ENCODE measurements at regions not wholly inside any gene's neighbourhood (a gene's known extent, or its start where the extent isn't known, plus 50 kb on each side); places are given as distances from the start of the nearest gene placed in this dataset.

DNA sequence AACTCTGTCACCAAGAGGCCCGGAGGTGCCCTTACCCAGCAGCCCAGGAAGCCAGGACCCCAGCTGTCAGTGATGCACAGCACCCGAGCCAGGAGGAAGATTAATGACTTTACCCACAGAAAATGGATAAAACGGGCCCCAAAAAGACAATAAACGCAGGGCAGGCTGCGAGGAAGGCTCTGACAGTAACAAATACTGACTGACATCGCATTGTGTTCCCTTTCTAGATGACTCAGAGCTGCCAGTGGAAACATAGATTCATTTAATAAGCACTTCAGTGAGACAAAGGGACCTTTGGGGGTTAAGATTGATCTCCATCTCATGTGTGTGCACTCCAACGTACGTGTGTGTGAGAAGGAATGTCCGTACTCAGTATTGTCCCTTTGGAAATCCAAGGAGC, 225.3 kb upstream of the PPP2R3A start:
- no peak for DNase-seq (ENCODE audit: low read depth)

DNA sequence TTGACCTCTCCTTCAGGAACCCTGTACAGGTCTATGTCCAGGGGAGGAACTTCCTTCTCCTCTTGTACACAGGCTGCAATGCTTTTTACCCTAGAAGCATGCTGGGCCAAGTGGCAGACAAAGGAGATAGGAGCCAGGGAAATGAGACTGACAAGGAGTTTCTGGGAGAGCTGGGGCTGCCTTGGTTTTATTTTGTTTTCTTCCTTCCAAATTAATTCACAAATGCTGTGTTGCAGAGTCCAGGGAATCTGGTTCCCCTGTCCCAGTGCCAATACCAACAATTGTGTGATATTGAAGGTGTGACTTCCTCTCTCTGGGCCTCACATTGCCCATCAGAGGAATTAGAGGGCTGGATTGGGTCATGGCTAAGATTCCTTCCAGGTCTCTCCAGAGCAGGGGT, 224.8 kb upstream of the PPP2R3A start:
- DNase-seq (ENCODE audit: low read depth): no peak

DNA sequence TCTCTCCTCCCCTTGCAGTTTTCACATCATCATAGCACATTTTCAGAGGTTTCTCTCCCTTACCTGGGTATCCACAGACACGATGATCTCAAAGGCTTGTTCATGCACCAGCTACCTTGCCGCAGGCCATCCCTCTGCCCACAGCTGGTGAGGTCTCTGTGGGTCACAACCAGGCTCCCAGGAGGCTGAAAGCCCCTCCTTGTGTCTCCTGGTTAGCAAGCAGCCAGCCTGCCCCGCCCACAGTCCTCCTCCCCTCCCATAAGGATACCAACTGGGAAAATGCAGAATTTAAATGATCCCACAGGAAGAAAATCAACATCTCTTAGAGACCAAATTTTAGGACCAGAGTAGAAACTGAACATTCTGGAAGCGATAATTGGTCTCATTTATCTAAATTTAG, 213.5 kb upstream of the PPP2R3A start:
- DNase-seq (ENCODE audit: low read depth): no peak

DNA sequence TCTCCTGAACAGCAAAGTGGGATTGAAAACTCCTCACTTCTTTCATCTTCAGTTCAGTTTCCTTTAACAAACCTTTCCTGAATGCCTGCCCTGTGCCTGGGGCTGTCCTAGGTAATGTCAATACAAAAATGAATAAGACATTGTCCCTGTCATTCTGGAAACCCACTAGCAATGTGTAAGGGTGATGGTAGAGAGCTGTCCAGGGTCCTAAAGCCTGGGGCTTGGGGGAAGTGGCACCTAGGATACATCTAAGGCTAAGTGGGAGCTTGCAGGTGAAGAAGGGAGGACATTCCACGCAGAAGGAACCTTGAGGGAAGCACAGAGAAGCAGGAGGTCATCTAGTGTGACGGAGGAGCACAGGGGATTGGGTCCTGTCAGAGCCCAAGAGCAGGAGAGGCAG, 212.7 kb upstream of the PPP2R3A start:
- DNase-seq (ENCODE audit: low read depth): no peak

DNA sequence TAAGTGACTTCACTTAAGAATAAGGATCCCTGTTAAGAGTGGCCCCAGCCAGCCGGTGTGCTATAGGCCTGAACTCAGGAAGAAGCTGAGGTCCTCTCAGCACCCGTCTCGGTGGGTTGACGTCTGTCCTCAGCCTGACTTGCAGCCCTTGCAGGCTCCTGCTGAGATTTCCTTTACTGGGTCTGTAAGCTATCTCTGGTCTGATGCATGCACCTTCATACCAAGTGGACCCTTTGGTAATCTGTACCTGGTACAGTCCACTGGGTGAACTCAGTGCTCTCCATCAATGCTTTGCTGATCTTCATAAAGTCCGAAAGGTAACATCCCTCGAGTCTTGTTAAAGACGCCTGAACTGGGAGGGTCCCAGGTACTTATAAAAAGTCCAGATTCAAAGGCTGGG, 212.0 kb upstream of the PPP2R3A start:
- no peak for DNase-seq (ENCODE audit: low read depth)

DNA sequence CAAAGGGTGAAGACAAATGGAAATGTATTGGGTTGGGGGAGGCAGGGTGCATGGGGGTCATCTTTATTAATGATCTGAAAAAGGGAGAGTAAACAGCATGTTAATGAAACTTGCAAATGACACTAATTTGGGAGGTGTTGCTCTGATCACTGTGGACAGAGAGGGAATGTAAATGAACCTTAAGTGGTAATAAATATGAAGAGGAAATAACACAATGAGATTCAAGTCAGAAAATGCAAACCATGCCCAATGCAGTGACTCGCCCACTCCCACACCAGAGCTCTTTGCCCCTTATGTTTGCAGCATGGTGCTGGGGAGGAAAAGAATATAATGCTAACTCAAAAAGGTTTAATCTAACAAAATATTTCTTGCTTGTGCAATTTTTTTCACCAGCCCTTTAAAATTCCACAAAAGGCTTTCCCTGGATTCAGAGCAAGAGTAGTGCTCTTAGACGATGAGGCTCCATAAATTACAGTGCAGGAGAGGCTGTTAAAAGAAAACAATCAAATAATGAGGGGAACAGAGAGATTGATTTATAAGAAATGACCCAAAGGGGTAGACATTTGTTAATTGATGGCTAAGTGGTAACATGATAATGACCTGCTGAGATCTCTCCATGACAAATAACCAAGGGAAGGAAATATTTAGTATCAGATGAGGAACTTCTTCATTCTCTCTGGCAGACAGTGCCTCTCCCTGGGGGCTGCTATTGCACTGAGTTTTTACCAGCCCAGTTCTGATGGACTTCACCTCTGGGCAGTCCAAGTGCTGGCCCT, 210.0 kb upstream of the PPP2R3A start:
- DNase-seq (ENCODE audit: low read depth): no peak

DNA sequence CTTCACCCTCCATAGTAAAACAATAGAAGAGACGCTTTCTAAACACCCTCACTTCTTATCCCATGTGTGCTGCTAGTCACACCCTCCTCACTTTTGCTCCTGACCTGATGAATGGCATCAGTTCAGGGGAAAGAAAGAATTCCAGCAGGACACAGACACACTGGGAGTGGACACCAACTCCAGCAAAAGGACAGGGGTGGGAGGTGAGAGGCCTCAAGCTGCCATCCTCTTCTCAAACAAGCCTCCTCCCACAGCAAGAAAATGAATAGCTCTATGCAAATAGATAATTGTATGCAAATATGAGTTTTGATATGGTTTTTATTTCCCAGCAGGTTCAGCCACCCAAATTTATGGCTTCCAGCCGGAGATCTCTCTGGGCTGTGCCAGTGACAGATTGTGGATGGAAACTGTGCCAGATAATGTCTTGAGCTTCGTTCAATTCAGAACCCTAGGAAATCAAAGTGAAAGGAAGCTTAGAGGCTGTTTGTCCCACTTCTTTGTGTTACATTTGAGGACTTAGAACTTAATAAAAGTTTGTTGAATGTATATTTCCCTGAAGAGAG, 209.3 kb upstream of the PPP2R3A start:
- DNase-seq (ENCODE audit: low read depth): no peak

DNA sequence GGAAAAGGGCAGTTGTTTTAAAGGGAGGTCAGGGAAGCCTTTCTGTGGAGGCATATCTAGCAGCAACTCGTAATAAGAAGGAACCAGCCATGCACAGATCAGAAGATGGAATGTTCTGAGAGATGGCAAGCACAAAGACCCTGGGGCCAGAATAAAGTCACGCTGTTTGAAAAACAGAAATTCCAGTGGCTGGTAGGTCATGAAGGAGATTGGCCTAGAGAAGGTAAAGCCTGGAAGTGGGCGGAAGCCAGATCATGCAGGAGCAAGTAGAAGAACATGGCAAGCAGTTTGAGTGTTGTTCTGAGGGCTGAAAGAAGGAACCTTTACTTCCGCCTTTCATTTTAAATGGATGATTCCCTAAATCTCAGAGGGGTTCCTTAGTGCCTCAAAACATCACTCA, 208.1 kb upstream of the PPP2R3A start:
- DNase-seq (ENCODE audit: low read depth): no peak

DNA sequence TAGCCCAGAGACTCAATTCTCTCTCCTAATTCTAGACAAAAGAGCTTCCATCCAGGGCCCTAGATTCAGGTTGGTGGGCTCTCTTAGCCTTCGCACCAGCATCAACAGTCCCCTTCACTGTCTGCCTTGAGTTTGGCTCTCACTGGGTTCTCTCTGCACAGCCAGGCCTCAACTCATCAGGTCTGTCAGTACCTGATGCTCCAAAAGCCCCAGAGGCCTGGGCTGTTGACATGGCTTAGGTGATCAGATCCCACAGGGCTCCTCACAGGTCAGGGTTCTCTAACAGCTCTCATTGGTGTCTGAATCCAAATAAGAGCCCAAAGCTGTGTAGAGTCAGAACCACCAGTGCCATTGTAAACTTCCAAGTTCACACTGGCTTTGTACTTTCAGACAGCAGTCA, 206.6 kb upstream of the PPP2R3A start:
- no peak for DNase-seq (ENCODE audit: low read depth)

DNA sequence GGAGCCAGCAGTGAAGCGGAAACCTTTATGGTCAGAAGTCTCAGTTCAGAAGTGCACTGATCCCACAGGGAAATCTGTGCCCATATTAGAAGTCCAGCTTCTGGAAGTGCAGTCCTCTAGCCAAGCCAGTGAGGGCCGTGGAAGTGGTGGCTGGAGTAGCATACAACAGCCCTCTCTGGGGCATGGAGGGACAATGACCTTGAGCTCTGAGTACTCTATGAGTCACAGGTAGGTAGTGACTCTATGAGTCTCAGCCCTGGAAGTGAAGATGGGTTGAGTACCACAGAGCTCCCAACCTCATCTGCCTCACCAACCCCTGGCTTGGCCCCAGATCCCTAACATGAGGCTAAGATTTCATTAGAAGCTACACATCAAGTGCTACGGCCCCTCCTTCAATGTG, 205.9 kb upstream of the PPP2R3A start:
- DNase-seq (ENCODE audit: low read depth): no peak

DNA sequence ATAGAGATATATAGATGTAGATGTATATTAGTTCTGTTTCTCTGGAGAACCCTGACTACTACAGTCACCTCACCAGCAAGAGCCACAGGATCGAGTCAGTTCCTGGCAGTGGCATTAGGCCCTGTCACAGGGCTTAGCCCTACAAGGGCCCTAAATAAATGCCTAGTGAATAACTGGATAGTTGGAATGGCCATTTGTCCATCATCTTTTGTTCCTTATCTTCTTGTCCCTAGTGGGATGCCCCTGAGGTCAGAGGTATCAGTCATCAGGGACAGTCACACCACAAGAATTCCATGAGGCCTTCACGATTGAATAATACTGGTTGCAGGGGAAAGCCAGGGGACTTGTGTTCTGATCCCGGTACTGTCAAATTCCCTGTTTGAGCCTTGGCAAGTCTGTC, 204.9 kb upstream of the PPP2R3A start:
- no peak for DNase-seq (ENCODE audit: low read depth)

DNA sequence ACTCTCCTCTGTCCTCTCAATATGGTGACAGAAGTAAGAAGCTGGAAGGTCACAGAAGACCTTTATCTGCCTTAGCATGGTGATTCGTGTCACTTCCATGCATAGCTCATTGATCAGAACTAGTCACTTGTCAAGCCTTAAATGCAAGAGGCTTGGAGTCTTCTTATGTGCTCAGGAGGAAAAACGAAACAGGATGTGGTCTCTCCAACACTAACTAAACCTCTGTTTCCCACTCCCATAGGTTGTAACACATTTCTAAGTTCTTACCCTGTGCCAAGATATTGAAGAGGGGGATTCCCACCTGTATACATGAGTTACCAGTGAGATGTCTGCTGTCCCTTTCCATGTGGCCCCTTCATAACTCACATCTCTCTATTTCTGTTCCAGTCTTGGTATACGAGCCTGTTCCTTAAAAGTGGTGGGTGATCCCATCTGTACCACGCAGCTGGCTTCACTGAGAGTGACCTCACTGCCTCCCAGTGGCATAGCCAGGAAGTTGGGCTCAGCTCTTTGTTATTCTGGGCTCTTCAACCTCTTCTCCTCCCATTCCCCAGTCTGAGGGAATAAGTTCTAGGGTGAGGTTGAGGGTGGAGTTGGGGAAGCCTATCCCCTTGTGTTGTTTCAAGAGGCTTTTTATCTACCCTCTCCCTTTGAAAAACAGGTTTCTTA, 203.2 kb upstream of the PPP2R3A start:
- no peak for DNase-seq (ENCODE audit: low read depth)

DNA sequence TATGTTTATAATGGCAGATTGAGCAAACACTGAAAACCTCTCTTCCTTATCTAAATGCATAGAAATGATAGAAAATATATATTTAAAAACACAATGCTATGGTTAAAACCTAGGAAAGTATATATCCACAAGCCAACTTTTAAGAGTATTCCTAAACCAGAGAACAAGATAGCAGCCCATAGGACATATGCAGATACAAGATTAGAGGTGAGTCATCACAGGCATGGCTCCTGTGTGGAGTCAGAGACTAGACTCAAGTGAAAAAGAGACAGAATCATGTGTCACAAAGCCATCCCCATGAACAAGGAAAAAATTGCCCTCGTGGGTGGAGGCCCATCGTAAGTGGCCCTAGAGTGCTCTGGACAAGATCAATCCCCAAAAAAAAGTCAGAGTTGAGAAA, 199.4 kb upstream of the PPP2R3A start:
- no peak for DNase-seq (ENCODE audit: low read depth)

DNA sequence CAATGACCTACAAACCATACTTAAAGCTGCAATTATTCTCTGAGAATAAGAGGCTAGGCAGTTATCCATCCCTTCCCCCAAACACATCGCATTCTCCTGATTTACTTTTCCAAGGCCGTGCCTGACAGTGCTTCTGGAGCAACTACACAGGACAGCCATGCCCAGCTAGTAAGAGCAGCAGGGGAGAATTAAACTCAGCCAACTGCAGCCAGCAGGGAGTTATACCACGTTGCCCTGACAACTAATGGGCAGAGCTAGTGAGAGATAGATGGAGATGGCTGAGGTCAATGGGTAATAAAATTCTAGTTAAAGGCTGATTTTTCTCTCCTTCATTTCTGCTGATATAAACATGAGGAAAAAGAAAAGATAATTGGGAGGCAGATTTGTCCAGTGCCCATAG, 193.8 kb upstream of the PPP2R3A start:
- no peak for DNase-seq (ENCODE audit: low read depth)

DNA sequence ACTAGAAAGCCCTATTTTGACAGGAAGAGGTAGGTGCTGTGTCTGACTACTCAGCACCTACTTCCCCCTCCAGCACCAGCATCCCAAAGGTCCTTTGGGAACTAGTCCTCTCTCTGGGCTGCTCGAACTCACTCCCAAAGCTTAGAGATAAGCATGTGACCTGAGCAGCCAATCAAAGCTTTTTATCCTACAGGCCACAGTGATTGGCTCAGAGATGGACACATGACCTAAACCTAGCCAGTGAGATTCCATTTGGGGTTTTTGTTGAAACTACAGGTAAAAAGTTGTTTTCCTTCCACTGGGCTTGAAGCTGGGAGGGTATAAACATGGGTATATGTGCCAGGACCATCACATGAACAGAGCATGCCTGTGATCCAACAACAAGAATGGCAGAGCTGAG, 186.5 kb upstream of the PPP2R3A start:
- no peak for DNase-seq (ENCODE audit: low read depth)

DNA sequence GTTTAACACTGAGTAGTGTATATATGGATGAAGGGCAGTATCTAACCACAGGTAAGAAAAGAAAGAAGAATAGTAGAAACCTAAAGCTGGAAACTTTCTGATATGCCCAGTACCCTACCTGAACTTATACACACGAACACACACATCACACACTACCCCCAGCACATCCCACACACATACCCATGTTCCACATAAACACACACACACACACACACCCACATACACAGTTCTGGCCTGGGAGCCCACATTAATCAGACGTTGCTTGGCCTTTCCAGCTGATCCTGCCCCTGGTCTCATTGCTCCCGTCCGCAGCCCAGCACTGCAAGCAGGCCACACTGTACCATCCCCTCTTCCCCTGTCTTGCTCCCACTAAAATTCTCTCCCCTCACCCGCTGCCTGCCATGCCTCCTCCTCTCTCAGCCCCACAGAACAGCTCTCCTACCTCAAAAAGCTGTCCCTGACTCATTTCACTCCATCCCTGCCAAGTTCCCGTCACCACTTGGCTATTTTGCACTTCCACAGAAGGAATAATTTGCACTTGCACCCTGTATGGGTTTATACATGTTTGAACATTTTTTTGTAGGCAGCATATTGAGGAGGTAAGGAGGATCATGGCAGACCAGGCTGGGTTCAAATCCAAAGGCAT, 185.8 kb upstream of the PPP2R3A start:
- no peak for DNase-seq (ENCODE audit: low read depth)

DNA sequence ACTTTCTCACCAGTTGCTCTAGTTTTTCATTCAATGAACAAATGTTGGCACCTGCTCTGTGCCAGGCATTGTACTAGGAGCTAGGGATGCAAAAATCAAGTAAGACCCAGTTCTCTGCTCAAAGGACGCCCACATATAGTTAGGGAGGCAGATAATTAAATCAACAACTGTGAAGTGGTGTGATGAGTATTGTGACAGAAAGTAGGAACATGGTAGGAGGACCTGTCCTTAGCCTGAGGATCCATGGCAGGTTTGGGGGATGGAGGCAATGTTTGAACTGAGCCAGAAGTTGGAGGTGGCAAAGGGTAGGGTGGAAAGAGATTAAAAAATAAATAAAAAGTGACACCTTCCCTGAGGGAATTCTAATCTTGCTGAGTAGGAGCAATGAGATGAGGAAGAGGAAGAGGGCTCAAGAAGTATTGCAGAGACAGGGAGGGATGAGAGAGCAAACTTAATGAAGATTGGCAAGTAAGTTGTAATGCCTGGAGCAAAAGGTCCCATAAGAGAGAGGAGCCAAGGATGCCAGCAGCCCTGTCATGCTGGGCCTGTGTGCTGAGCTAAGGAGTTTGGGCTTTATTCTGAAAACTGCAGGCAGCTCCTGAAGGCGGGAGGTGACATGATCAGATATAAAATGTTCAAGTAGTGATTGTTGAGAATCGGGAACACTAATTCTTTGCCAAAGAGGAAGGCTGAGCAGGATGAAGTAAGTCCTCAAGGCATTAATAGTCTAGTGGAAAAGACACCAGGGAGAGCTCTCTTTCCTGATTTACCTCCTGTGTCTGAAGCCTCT, 184.3 kb upstream of the PPP2R3A start:
- DNase-seq (ENCODE audit: low read depth): no peak

DNA sequence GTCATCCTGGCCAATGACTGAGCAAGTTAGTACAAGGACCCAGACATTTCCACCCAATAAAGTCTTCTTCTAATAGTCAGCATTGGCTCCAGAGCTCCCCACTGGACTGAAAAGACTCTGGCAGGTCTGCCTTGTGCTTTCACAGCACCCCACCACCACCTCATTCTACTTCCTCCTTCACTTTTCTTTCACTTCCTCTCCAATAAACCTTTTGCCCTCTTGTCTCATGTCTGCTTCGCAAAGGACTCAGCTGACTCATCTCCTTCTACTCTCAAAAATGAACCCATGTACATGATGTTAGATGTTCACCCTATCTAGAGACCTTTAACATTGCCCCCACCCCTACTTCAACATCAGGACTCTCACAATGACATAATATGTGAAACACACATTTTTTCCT, 181.0 kb upstream of the PPP2R3A start:
- DNase-seq (ENCODE audit: low read depth): no peak

DNA sequence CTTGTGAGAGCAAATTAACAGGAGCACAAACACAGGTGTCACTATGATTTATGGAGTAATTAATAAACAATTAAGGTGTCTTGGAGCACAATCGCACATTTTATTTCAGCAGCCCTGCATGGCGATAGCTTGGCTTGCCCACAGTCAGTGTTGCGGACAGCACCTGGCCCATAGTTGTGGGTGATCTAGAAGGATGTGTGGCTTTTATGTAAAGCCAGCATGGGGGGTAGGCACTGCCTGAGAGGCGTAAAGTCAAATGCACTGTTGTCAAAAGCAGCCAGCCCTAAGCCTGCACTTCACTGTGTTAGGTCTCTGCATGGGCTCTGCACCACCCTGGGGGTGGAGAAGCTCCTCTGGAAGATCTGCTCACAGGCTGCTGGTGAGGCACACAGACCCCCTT, 177.4 kb upstream of the PPP2R3A start:
- no peak for DNase-seq (ENCODE audit: low read depth)

DNA sequence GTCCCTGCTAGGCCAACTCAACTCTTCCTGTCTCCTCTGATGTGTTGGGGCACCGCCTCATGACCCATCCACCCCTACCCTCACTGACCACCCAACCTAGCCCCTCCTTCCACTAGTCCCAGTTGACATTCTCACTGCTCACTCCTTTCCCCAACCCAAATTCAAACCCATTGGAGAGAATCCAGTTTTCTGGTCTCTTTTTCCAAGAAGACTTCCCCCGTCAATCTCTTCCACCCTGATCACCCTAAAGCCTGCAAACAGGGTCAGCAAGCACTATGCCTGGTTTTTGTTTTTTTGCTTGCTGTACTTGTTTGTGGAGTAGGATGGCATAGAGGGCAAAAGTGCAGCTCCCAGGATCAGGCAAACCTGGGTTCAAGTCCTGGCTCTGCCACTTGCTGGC, 176.6 kb upstream of the PPP2R3A start:
- DNase-seq (ENCODE audit: low read depth): no peak

DNA sequence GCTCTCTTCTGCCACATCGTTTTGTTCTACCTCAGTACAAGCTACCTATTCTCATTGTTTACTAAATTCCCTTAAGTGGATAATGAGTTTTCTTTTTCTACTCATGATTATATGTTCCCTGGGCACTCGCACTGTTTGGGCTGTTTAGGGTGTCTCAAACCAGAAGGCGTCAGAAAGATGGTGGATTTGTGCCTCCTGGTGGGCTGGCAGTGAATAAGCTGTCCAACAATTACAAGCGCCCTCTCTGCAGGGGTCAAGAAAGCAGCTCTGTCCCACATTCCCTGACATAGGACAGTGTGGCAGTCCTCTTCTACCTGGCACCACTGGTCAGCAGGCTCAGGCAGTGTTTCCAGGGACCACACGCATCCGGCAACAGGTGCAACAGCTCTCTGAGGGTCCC, 173.4 kb upstream of the PPP2R3A start:
- DNase-seq (ENCODE audit: low read depth): no peak

DNA sequence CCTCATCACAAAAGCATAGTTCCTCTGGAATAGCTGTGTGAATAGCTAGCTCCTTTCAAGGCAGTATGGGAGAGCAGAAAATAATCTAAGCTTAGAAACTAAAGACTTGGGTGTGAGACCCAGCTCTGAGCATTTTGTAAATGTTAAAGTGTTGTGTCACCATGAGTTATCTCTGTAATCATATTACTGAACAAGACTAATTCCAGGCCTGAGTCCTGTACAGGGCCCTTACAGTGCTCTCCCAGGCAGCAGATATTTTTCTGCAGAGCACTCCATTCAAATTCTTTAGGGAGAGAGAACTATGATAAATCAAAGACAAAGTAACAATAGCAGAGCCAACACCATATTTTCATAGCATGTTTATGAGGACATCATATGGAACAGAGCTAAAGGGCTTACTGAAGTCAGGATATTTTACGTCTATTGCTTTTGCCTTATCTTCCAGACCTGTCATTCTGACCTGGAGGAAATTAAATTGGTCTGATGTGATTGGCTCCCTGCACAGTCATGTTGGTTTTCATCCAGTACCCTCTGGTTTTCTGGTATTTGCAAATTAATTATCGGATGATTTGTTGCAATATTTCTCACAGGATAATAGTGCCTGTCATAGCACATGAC, 172.6 kb upstream of the PPP2R3A start:
- no peak for DNase-seq (ENCODE audit: low read depth)
